PFSK-1 (cell line): ENCODE measurements at regions not wholly inside any gene's neighbourhood (a gene's known extent, or its start where the extent isn't known, plus 50 kb on each side); places are given as distances from the start of the nearest gene placed in this dataset.

Source experiments
- POLR2AphosphoS5 ChIP-seq: IDR thresholded peaks from 2 replicates; pipeline ENCODE4 v1.6.1; 2012; ENCODE audit warnings: low read depth, mild to moderate bottlenecking, control low read depth, low read length, moderate library complexity
- TF ChIP-seq, protein P1 (sequence below), 2 experiments: IDR thresholded peaks; 2 replicates each; pipeline versions ENCODE4 v1.6.1 to v1.8.0; 2011 to 2012; ENCODE audit warnings: low read depth in 2 of 2, low read length in 2 of 2, control low read depth in 1 of 2, inconsistent platforms in 1 of 2, mild to moderate bottlenecking in 1 of 2, moderate library complexity in 1 of 2; ENCODE audit not compliant: insufficient read depth in 1 of 2

DNA sequence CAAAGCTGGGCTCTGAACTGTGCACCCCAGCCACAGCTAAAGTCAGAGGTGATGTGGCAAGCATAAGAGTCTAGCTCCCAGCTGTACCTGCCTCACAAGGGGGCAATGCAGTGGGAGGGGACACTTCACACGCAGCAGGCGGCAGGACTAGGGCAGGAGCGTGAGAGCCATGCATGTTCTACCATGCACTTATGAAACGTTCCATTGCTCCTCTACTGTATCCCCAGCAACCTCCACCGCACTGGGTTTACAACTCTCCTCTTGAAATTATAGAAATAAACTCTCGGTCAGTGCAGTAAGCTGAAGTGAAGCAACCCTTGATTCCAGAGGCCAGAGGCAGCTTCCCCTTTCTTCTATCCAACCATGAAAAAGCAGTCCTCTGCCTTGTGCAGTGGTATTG, 298.6 kb upstream of the STT3B start:
- TF ChIP-seq, protein P1, sequence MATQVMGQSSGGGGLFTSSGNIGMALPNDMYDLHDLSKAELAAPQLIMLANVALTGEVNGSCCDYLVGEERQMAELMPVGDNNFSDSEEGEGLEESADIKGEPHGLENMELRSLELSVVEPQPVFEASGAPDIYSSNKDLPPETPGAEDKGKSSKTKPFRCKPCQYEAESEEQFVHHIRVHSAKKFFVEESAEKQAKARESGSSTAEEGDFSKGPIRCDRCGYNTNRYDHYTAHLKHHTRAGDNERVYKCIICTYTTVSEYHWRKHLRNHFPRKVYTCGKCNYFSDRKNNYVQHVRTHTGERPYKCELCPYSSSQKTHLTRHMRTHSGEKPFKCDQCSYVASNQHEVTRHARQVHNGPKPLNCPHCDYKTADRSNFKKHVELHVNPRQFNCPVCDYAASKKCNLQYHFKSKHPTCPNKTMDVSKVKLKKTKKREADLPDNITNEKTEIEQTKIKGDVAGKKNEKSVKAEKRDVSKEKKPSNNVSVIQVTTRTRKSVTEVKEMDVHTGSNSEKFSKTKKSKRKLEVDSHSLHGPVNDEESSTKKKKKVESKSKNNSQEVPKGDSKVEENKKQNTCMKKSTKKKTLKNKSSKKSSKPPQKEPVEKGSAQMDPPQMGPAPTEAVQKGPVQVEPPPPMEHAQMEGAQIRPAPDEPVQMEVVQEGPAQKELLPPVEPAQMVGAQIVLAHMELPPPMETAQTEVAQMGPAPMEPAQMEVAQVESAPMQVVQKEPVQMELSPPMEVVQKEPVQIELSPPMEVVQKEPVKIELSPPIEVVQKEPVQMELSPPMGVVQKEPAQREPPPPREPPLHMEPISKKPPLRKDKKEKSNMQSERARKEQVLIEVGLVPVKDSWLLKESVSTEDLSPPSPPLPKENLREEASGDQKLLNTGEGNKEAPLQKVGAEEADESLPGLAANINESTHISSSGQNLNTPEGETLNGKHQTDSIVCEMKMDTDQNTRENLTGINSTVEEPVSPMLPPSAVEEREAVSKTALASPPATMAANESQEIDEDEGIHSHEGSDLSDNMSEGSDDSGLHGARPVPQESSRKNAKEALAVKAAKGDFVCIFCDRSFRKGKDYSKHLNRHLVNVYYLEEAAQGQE (IDR thresholded peaks at IDR 0.05; ENCODE audit: insufficient read depth in 1 of 2, low read depth in 2 of 2, low read length in 2 of 2): no peak
- TF ChIP-seq POLR2AphosphoS5: no peak
